Kidney epithelial cell (primary cell): ENCODE measurements at regions not wholly inside any gene's neighbourhood (a gene's known extent, or its start where the extent isn't known, plus 50 kb on each side); places are given as distances from the start of the nearest gene placed in this dataset.

Experiments used
- DNase-seq: peaks from one replicate; pipeline ENCODE4 v3.0.0-alpha.2; 2010; ENCODE audit warnings: low read depth
- H3K27me3 ChIP-seq: 2 replicates; pipeline ENCODE4 v1.6.0; 2011; ENCODE audit warnings: low read length; ENCODE audit not compliant: control insufficient read depth, insufficient read depth
- H3K36me3 ChIP-seq: 2 replicates; pipeline ENCODE4 v1.5.1; 2011; ENCODE audit warnings: low read length; ENCODE audit not compliant: control insufficient read depth, insufficient read depth
- H3K4me3 ChIP-seq: 2 replicates; pipeline ENCODE4 v1.5.1; 2011; ENCODE audit warnings: low read depth, mild to moderate bottlenecking, control low read depth, low read length
- CTCF ChIP-seq: IDR thresholded peaks from 2 replicates; pipeline ENCODE4 v1.5.1; 2011; ENCODE audit warnings: mild to moderate bottlenecking, moderate library complexity, low read length, control low read depth, inconsistent platforms; ENCODE audit not compliant: insufficient read depth, poor library complexity, severe bottlenecking

GRCh38 chr2:151150331-151151320 lies 111.0 kb downstream of the RBM43 start:
- no peak for DNase-seq
- TF ChIP-seq CTCF: no peak
- no peaks in the 10 kb centered on the region for H3K36me3 ChIP-seq
- H3K27me3 ChIP-seq: no peaks in the 10 kb centered on the region
- no peak overlapping the region for H3K4me3 ChIP-seq

GRCh38 chr2:151138507-151138906 lies 123.2 kb downstream of the RBM43 start:
- no peak for DNase-seq
- Histone ChIP-seq H3K36me3 (no peaks in the 10 kb centered on the region), H3K27me3 (no peaks in the 10 kb centered on the region), H3K4me3 (no peak overlapping the region)
- TF ChIP-seq CTCF: no peak

GRCh38 chr2:151137526-151137925 lies 124.1 kb downstream of the RBM43 start:
- no peak for TF ChIP-seq CTCF

GRCh38 chr2:151120011-151120410 lies 141.7 kb downstream of the RBM43 start:
- no peak for TF ChIP-seq CTCF
- Histone ChIP-seq H3K36me3 (no peaks in the 10 kb centered on the region), H3K4me3 (no peak overlapping the region), H3K27me3 (no peaks in the 10 kb centered on the region)
- DNase-seq: no peak

More at GRCh38 chr2:151137526-151137925, 124.1 kb downstream of the RBM43 start:
- H3K27me3 ChIP-seq: no peaks in the 10 kb centered on the region
- H3K36me3 ChIP-seq: no peaks in the 10 kb centered on the region
- H3K4me3 ChIP-seq: no peak overlapping the region
- DNase-seq: no peak

GRCh38 chr2:151119374-151119773 lies 142.3 kb downstream of the RBM43 start:
- Histone ChIP-seq H3K27me3 (no peaks in the 10 kb centered on the region), H3K36me3 (no peaks in the 10 kb centered on the region), H3K4me3 (no peak overlapping the region)
- DNase-seq: no peak
- no peak for TF ChIP-seq CTCF
